Gastrocnemius medialis (tissue), 4 donors: ENCODE measurements at regions not wholly inside any gene's neighbourhood (a gene's known extent, or its start where the extent isn't known, plus 50 kb on each side); places are given as distances from the start of the nearest gene placed in this dataset.

Experiments used
- POLR2A ChIP-seq, 2 donors: fragments of 450-650 bp; IDR thresholded peaks; one replicate each; pipeline ENCODE4 v1.6.1; 2017; ENCODE audit warnings: antibody characterized with exemption in 2 of 2, mild to moderate bottlenecking in 2 of 2, moderate library complexity in 2 of 2
- TF ChIP-seq, protein P1 (sequence below), 5 experiments: fragments of 450-650 bp in 3 of 5; fragments of 200-600 bp in 2 of 5; sonication (generic) in 2 of 5; IDR thresholded peaks in 4 of 5; conservative IDR thresholded peaks in 1 of 5; 1 replicate in 4 of 5; 2 replicates in 1 of 5; pipeline ENCODE4 v1.5.1; 2016 to 2019; ENCODE audit warnings: antibody characterized with exemption in 5 of 5, mild to moderate bottlenecking in 3 of 5, moderate library complexity in 3 of 5

GRCh38 chr6:90387826-90388225 is 91.2 kb upstream of the BACH2 start:
- TF ChIP-seq, protein P1, sequence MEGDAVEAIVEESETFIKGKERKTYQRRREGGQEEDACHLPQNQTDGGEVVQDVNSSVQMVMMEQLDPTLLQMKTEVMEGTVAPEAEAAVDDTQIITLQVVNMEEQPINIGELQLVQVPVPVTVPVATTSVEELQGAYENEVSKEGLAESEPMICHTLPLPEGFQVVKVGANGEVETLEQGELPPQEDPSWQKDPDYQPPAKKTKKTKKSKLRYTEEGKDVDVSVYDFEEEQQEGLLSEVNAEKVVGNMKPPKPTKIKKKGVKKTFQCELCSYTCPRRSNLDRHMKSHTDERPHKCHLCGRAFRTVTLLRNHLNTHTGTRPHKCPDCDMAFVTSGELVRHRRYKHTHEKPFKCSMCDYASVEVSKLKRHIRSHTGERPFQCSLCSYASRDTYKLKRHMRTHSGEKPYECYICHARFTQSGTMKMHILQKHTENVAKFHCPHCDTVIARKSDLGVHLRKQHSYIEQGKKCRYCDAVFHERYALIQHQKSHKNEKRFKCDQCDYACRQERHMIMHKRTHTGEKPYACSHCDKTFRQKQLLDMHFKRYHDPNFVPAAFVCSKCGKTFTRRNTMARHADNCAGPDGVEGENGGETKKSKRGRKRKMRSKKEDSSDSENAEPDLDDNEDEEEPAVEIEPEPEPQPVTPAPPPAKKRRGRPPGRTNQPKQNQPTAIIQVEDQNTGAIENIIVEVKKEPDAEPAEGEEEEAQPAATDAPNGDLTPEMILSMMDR (IDR thresholded peaks at IDR 0.05 in 4 of 5, conservative IDR thresholded peaks at IDR 0.05 in 1 of 5) = no peak
- TF ChIP-seq POLR2A (IDR thresholded peaks at IDR 0.05) = no peak
